ENCODE measurements at regions not wholly inside any gene's neighbourhood (a gene's known extent, or its start where the extent isn't known, plus 50 kb on each side); places are given as distances from the start of the nearest gene placed in this dataset.

GRCh38 chr6:27775796-27776184 lies 136.4 kb downstream of the OR2B2 start:
- peaks cover 14% of the 10 kb centered on the region; the same call in 2 of the 3 replicates for H3K36me3 Mint-ChIP-seq (ENCODE audit: low read depth)

More at GRCh38 chr6:27775796-27776184, 136.4 kb downstream of the OR2B2 start:
- H3K9me3 Mint-ChIP-seq: peaks cover 34% of the 10 kb centered on the region
- peaks cover 31% of the 10 kb centered on the region for H3K4me1 Mint-ChIP-seq
- peaks cover 69% of the 10 kb centered on the region for H3K27me3 ChIP-seq (ENCODE audit: insufficient read depth)
- peaks cover 15% of the 10 kb centered on the region for H3K4me1 ChIP-seq (ENCODE audit: insufficient read depth)
- no peak overlapping the region for H3K4me3 Mint-ChIP-seq
- H4K20me1 ChIP-seq (replicated peaks; ENCODE audit: insufficient read depth): 0 out of 2 replicates have a peak, but pooled peaks cover 6% of the 10 kb centered on the region
- no peak overlapping the region for H3K4me2 ChIP-seq
- TF ChIP-seq JUNB (IDR thresholded peaks at IDR 0.05; ENCODE audit: unreplicated experiment) (no peak), REST (IDR thresholded peaks at IDR 0.05; ENCODE audit: unreplicated experiment) (no peak), CTCF (conservative IDR thresholded peaks at IDR 0.05; ENCODE audit: low read depth in 2 of 2) (no peak), POLR2AphosphoS5 (IDR thresholded peaks at IDR 0.05; ENCODE audit: low read depth) (no peak), NANOG (IDR thresholded peaks at IDR 0.05; ENCODE audit: borderline replicate concordance) (no peak), ZNF331 (CRISPR knock-in tag; IDR thresholded peaks at IDR 0.05; ENCODE audit: low read depth) (no peak), EZH2 (IDR thresholded peaks at IDR 0.05; ENCODE audit: low read depth, unreplicated experiment) (no peak), EZH2phosphoT487 (IDR thresholded peaks at IDR 0.05; ENCODE audit: unreplicated experiment) (no peak), CREB1 (CRISPR knock-in tag; IDR thresholded peaks at IDR 0.05; ENCODE audit: low read depth) (no peak), STAT1 (IDR thresholded peaks at IDR 0.05; ENCODE audit: unreplicated experiment) (no peak), ZNF114 (CRISPR knock-in tag; IDR thresholded peaks at IDR 0.05) (no peak)
- TF ChIP-seq, protein P1, sequence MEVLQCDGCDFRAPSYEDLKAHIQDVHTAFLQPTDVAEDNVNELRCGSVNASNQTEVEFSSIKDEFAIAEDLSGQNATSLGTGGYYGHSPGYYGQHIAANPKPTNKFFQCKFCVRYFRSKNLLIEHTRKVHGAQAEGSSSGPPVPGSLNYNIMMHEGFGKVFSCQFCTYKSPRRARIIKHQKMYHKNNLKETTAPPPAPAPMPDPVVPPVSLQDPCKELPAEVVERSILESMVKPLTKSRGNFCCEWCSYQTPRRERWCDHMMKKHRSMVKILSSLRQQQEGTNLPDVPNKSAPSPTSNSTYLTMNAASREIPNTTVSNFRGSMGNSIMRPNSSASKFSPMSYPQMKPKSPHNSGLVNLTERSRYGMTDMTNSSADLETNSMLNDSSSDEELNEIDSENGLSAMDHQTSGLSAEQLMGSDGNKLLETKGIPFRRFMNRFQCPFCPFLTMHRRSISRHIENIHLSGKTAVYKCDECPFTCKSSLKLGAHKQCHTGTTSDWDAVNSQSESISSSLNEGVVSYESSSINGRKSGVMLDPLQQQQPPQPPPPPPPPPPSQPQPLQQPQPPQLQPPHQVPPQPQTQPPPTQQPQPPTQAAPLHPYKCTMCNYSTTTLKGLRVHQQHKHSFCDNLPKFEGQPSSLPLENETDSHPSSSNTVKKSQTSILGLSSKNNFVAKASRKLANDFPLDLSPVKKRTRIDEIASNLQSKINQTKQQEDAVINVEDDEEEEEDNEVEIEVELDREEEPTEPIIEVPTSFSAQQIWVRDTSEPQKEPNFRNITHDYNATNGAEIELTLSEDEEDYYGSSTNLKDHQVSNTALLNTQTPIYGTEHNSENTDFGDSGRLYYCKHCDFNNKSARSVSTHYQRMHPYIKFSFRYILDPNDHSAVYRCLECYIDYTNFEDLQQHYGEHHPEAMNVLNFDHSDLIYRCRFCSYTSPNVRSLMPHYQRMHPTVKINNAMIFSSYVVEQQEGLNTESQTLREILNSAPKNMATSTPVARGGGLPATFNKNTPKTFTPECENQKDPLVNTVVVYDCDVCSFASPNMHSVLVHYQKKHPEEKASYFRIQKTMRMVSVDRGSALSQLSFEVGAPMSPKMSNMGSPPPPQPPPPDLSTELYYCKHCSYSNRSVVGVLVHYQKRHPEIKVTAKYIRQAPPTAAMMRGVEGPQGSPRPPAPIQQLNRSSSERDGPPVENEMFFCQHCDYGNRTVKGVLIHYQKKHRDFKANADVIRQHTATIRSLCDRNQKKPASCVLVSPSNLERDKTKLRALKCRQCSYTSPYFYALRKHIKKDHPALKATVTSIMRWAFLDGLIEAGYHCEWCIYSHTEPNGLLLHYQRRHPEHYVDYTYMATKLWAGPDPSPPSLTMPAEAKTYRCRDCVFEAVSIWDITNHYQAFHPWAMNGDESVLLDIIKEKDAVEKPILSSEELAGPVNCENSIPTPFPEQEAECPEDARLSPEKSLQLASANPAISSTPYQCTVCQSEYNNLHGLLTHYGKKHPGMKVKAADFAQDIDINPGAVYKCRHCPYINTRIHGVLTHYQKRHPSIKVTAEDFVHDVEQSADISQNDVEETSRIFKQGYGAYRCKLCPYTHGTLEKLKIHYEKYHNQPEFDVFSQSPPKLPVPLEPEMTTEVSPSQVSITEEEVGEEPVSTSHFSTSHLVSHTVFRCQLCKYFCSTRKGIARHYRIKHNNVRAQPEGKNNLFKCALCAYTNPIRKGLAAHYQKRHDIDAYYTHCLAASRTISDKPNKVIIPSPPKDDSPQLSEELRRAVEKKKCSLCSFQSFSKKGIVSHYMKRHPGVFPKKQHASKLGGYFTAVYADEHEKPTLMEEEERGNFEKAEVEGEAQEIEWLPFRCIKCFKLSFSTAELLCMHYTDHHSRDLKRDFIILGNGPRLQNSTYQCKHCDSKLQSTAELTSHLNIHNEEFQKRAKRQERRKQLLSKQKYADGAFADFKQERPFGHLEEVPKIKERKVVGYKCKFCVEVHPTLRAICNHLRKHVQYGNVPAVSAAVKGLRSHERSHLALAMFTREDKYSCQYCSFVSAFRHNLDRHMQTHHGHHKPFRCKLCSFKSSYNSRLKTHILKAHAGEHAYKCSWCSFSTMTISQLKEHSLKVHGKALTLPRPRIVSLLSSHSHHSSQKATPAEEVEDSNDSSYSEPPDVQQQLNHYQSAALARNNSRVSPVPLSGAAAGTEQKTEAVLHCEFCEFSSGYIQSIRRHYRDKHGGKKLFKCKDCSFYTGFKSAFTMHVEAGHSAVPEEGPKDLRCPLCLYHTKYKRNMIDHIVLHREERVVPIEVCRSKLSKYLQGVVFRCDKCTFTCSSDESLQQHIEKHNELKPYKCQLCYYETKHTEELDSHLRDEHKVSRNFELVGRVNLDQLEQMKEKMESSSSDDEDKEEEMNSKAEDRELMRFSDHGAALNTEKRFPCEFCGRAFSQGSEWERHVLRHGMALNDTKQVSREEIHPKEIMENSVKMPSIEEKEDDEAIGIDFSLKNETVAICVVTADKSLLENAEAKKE (CRISPR knock-in tag; IDR thresholded peaks at IDR 0.05): no peak
- TF ChIP-seq, protein P2, sequence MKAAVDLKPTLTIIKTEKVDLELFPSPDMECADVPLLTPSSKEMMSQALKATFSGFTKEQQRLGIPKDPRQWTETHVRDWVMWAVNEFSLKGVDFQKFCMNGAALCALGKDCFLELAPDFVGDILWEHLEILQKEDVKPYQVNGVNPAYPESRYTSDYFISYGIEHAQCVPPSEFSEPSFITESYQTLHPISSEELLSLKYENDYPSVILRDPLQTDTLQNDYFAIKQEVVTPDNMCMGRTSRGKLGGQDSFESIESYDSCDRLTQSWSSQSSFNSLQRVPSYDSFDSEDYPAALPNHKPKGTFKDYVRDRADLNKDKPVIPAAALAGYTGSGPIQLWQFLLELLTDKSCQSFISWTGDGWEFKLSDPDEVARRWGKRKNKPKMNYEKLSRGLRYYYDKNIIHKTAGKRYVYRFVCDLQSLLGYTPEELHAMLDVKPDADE (IDR thresholded peaks at IDR 0.05): no peak
- no peaks in the 10 kb centered on the region for H3K79me2 ChIP-seq (replicated peaks; ENCODE audit: insufficient read depth)
- no peaks in the 10 kb centered on the region for H3K36me3 ChIP-seq (ENCODE audit: insufficient read depth)
- no peaks in the 10 kb centered on the region for H3K9me2 ChIP-seq (ENCODE audit: insufficient read depth)
- H3K4me3 ChIP-seq: no peak overlapping the region
- H3K27ac Mint-ChIP-seq: no peak overlapping the region
- no peak for DNase-seq (ENCODE audit: low spot score)
- H2AFZ ChIP-seq: no peak overlapping the region
- peaks cover 41% of the 10 kb centered on the region for H3K27me3 Mint-ChIP-seq (ENCODE audit: insufficient read depth, low read depth, poor library complexity)
- no peaks in the 10 kb centered on the region for H3F3A ChIP-seq (replicated peaks; ENCODE audit: low read depth)
- no peak overlapping the region for H3K27ac ChIP-seq (ENCODE audit: low read depth)
- ATAC-seq: no peak
